Skeletal muscle cell (primary cell): ENCODE measurements at regions not wholly inside any gene's neighbourhood (a gene's known extent, or its start where the extent isn't known, plus 50 kb on each side); places are given as distances from the start of the nearest gene placed in this dataset.
A peak's percentile ranks its signal among the peaks of the same experiment; 100 is the strongest.

ENCODE experiments used
- DNase-seq: peaks from one replicate; pipeline ENCODE4 v3.0.0-alpha.2; 2010; ENCODE audit warnings: low read depth
- H3K4me3 ChIP-seq: 2 replicates; pipeline ENCODE4 v1.5.1; 2011; ENCODE audit warnings: low read depth, mild to moderate bottlenecking, control low read depth, low read length, moderate library complexity

- no peak overlapping the region for H3K4me3 ChIP-seq
- no peak for DNase-seq
Measured at GRCh38 chr1:163774401-163774945, 452.7 kb downstream of the NUF2 start.

DNA sequence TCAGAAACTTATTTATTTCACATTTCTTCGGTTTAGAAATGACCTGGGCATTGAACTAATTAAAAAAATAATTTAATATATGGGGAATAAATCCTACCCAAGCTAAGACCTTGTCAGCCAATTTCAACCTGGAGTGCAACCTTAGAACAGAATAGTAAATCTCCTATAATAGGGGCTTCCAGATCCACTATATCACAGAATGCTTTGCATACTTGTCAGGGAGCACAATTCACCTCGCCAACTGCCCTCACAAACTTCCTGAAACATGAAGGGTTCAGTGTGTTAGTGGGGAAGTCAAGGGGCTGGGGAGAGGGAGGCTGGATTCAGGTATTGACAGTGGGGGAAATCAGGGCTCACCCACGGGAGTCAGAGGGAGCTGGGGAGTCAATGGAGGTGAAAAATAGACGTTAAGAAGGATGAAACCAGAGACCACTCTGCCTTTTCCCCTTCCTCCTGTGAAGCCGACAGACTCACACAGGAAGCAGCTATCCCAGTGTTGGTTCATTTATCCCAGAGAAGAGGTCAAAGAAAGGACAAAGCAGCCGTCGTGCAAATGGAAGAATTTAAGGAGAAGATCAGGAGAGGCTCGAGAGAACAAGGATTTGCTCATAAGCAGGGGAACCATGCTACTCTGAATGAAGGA is 453.3 kb downstream of the NUF2 start:
- H3K4me3 ChIP-seq = no peak overlapping the region
- no peak for DNase-seq

DNA sequence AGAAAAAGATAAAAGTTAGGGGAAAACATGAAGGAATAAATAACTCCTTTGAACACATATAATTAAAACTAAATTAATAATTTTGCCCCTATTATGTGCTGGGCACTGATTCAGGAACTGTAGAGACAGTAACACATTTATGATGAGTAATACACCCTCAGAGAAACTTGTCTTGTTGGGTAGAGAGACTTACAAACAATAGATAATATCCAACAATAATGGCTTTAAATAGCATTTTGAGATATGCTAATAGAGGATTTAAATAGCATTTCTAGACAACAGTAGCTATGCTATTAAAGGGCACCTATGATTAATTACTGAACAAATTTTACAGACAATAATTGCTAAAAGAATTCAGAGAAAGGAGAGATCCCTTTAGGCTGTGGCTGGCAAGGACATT is 455.5 kb downstream of the NUF2 start:
- H3K4me3 ChIP-seq = no peak overlapping the region
- no peak for DNase-seq

DNA sequence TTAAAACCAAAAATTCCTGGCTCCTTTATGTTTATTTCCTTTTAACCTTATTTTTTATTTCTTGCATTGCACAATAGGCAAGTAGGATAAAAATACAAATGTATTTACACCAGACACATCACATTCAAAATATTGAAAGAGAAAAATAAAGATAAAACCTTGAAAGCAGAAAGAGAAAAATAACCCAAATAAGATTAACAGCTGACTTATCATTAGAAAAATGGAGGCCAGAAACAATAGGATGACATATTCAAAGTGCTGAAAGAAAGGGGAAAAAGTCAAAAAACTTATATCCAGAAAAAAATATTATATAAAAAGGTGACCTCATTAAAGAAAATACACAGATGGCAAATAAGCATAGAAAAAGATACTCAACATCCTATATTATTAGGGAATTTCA is 459.4 kb downstream of the NUF2 start:
- no peak overlapping the region for H3K4me3 ChIP-seq
- DNase-seq = no peak

- DNase-seq = no peak
- H3K4me3 ChIP-seq = no peak overlapping the region
Measured at GRCh38 chr1:163785868-163786405, 464.2 kb downstream of the NUF2 start.

GRCh38 chr1:163789911-163790310 is 468.2 kb downstream of the NUF2 start:
- no peak overlapping the region for H3K4me3 ChIP-seq
- DNase-seq = no peak

DNA sequence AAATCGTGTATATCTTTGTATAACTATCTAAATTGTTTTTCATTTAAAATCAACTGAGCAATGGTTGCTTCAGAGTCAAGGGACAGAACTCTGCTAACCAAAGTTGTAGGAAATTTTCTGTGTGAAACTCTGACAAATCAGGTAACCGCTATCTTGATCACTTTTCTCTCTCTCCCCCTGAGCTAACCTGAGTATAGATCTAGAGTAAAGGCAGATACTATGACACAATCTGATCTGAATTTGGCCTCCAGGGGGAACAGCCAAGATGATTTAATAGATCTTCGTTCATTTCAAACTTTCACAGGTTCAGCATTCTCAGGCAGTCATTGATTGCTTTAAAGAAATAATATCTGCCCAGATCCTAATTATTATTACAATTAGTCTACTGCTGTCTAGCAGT is 472.8 kb downstream of the NUF2 start:
- DNase-seq = no peak
- no peak overlapping the region for H3K4me3 ChIP-seq

- no peak overlapping the region for H3K4me3 ChIP-seq
- no peak for DNase-seq
Measured at GRCh38 chr1:163796394-163796821, 474.7 kb downstream of the NUF2 start.

DNA sequence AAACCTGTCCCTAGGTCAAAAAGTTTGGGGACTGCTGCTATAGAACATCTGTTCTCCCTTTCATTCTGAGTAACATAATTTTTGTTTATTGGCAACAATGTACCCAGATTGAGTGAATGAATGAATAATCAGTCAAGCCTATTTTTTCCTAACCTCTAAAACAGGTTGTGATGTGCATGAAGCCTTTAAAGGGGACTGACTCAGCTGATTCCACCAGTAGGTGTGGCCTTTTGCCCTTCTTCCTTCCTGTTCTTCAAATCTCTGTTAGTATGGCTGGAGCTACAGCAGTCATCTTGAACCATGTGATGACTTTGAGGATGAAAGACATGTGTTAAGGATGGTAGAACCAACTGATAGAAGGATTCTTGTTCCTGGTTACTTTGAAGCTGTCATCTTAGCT is 476.1 kb downstream of the NUF2 start:
- no peak overlapping the region for H3K4me3 ChIP-seq
- no peak for DNase-seq

GRCh38 chr1:163799190-163799805 is 477.5 kb downstream of the NUF2 start:
- no peak for DNase-seq
- H3K4me3 ChIP-seq = no peak overlapping the region

- H3K4me3 ChIP-seq = no peak overlapping the region
- DNase-seq = no peak
Measured at GRCh38 chr1:163807331-163808049, 485.7 kb downstream of the NUF2 start.

- no peak overlapping the region for H3K4me3 ChIP-seq
- no peak for DNase-seq
Measured at GRCh38 chr1:163813251-163813650, 491.5 kb downstream of the NUF2 start.

DNA sequence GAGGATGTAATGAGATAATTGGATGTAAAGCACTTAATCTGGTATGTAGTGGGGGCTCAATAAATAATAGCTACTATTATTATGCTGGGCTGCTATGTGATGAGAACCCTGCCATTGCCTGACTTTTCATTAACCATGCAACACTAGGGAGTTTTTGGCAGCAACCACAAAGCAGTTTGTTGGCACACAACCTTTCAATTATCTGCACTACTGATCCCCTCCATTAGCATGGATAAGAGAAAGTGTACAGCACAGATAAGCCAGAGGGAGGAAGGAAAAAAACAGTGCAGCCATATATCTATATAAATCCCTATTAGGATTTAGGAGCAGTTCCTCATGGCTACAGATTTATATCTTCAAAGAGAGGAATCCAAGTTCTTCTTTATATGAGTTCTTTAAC is 498.5 kb downstream of the NUF2 start:
- H3K4me3 ChIP-seq = no peak overlapping the region
- DNase-seq = no peak

GRCh38 chr1:163820766-163821165 is 499.0 kb downstream of the NUF2 start:
- DNase-seq = no peak
- no peak overlapping the region for H3K4me3 ChIP-seq

DNA sequence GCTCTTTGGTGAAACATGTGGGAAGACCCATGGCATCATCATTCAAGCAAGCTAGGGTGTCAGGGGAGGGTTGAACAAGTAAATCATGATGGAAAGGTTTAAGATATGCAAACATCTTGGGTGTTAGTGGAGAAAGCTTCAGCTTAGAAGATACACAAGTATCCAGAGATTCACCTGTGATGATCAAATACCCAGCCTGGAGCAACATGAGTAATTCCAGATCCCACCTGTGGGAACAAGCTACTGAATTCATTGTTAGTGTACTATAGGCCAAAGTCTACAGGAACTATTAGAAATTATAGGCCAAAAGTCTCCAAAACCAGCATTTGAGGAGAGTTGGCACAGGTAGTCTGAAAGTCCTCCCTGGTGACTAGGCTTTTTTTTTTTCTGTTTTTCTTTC is 499.9 kb downstream of the NUF2 start:
- H3K4me3 ChIP-seq = no peak overlapping the region
- no peak for DNase-seq

DNA sequence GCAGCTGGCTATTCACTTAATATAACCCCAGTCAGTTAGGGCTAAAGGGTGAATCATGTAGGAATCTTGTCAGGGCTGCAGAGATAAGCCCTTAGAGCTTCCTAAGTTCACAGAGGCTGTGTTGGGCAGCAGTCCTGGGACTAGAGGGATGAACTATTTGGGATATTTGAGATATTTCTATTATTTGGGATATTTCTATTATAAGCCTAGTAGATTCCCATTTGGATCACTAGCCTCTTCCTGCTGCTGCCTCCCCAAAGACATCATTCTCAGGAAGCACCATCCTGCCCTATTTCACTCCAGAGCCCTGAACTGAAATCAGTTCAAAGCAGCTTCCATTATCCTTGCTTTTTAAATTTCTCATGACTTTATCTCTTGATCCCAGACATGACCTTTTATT is 501.3 kb downstream of the NUF2 start:
- H3K4me3 ChIP-seq = no peak overlapping the region
- no peak for DNase-seq

DNA sequence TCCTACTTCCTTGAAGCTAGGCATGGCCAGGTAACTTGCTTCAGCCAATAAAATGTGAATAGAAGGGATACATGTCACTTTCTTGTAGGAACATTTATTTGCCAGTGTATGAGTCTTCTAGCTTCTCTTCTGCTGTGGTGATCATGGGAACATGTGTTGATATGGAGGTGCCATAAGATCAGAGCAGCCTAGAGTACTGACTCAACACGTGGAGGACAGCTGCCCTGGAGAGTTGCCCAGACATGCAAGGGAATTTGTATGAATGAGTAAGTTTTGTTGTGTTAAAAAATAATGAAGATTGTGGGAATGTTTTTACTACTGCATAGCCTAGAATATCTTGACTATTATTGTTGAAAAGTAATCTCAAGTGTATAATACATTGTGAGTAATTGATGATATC is 502.3 kb downstream of the NUF2 start:
- DNase-seq = peak; percentile 79

GRCh38 chr1:163824490-163824889 is 502.7 kb downstream of the NUF2 start:
- no peak overlapping the region for H3K4me3 ChIP-seq
- DNase-seq = no peak

More for the DNA sequence above, 502.3 kb downstream of the NUF2 start:
- H3K4me3 ChIP-seq = no peak overlapping the region

DNA sequence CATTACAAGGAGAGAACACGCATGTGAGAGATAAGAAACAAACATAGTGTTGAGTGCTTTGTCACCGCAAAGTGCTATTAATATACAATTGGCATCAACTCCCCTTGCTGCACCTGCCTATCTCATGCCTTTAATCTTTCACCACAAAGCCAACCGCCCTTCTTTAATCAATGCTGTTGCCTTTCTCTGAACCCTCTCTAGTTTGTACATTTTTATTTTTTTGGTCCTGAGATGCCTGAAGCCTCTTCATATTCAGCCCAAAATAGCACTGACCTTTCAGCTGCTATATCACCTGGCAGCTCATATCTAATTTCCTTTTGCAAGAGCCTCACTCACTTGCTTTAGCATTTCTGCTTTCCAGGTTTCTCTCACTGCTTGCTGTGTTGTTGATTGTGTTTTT is 504.7 kb downstream of the NUF2 start:
- H3K4me3 ChIP-seq = no peak overlapping the region
- no peak for DNase-seq

DNA sequence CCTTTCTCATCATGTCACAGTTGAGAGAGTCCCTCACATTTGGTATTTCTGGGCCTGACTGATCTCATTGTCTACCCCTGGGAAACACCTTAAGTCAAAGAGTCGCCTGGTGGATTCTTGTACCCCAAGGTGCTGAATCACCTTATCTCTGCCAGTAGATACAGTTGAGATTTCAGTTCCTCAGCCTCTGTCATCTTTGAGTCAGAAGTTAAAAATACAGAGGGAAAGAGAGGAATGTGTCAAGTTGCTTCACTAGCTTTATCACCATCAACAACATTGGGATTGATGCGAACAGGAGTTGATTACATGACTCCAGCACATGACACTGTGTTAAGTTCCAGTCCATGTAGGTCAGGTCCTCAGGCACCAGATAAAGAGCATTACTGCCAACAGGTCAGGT is 513.0 kb downstream of the NUF2 start:
- no peak overlapping the region for H3K4me3 ChIP-seq

More for the DNA sequence above, 513.0 kb downstream of the NUF2 start:
- DNase-seq = no peak
